Stomach (tissue), 8 donors: ENCODE measurements at regions not wholly inside any gene's neighbourhood (a gene's known extent, or its start where the extent isn't known, plus 50 kb on each side); places are given as distances from the start of the nearest gene placed in this dataset.
A peak's percentile ranks its signal among the peaks of the same experiment; 100 is the strongest.

ENCODE experiments used
- DNase-seq, 2 donors: peaks; one replicate each; pipeline versions ENCODE4 v3.0.0 to v3.0.0-alpha.2; 2013 to 2019
- H3K27ac ChIP-seq, 5 donors: fragments of 200-600 bp in 4 of 5; sonication (generic) in 4 of 5; one replicate each; pipeline ENCODE4 v1.5.1; 2013 to 2019; ENCODE audit warnings: mild to moderate bottlenecking in 1 of 5, moderate library complexity in 1 of 5
- H3K27me3 ChIP-seq, 3 donors: fragments of 200-600 bp; sonication (generic); one replicate each; pipeline ENCODE4 v1.5.1; 2017 to 2019; ENCODE audit warnings: mixed run types in 1 of 3
- H3K36me3 ChIP-seq, 4 donors: fragments of 200-600 bp; sonication (generic); 1 replicate in 3 of 4; 2 replicates in 1 of 4; pipeline ENCODE4 v1.5.1; 2016 to 2019
- H3K4me1 ChIP-seq, 4 donors: fragments of 200-600 bp; sonication (generic); one replicate each; pipeline ENCODE4 v1.5.1; 2016 to 2019
- H3K4me3 ChIP-seq, 4 donors: fragments of 200-600 bp; sonication (generic) in 3 of 4; one replicate each; pipeline ENCODE4 v1.5.1; 2016 to 2019; ENCODE audit warnings: mild to moderate bottlenecking in 1 of 4
- H3K9me3 ChIP-seq, 4 donors: fragments of 200-600 bp; sonication (generic); one replicate each; pipeline ENCODE4 v1.5.1; 2016 to 2019
- EP300 ChIP-seq: sonication (generic); formaldehyde crosslinking; IDR thresholded peaks from one replicate; pipeline ENCODE4 v1.6.1; 2017; ENCODE audit warnings: antibody characterized with exemption
- POLR2A ChIP-seq, 4 donors: fragments of 450-650 bp; IDR thresholded peaks; one replicate each; pipeline ENCODE4 v1.6.1; 2016; ENCODE audit warnings: antibody characterized with exemption in 4 of 4, control low read depth in 2 of 4, mild to moderate bottlenecking in 1 of 4, moderate library complexity in 1 of 4
- POLR2AphosphoS5 ChIP-seq, 3 donors: sonication (generic); formaldehyde crosslinking; IDR thresholded peaks; one replicate each; pipeline ENCODE4 v1.6.1; 2016; ENCODE audit warnings: antibody characterized with exemption in 3 of 3
- WGBS, 5 donors: extraction: QIAGEN DNeasy Blood & Tissue Kit in 3 of 5; methylation state at CpG; one replicate each; pipeline versions ENCODE4 v1.1.5 to v1.1.7; 2013 to 2018; 5-methylcytosine and 5-hydroxymethylcytosine counted together
- intact Hi-C: fragments of 100-400 bp; cut with DNase I; formaldehyde crosslinking; loops from one replicate; pipeline ENCODE4 v1.15.1; 2023; ENCODE audit warnings: low total_unique reads
- TF ChIP-seq, protein P1 (sequence below), 7 experiments: fragments of 450-650 bp in 4 of 7; fragments of 200-600 bp in 3 of 7; sonication (generic) in 3 of 7; IDR thresholded peaks; one replicate each; pipeline ENCODE4 v1.5.1; 2016 to 2019; ENCODE audit warnings: antibody characterized with exemption in 7 of 7, control low read depth in 2 of 7, mild to moderate bottlenecking in 1 of 7
- donor health status: healthy with polysubstance abuse.
- donor health status: Bipolar disorder and iron deficiency.
- donor health status: healthy.

GRCh38 chr18:10404168-10404567, 50.3 kb upstream of the APCDD1 start:
- intact Hi-C loops: no loop called here
- H3K27ac ChIP-seq: peak overlapping the region in 1 of 5 donors; percentile 17
- no peaks in the 10 kb centered on the region for H3K9me3 ChIP-seq
- no peaks in the 10 kb centered on the region for H3K36me3 ChIP-seq
- H3K27me3 ChIP-seq: no peaks in the 10 kb centered on the region
- TF ChIP-seq EP300: no peak
- no peak for TF ChIP-seq POLR2A (IDR thresholded peaks at IDR 0.05)
- TF ChIP-seq, protein P1, sequence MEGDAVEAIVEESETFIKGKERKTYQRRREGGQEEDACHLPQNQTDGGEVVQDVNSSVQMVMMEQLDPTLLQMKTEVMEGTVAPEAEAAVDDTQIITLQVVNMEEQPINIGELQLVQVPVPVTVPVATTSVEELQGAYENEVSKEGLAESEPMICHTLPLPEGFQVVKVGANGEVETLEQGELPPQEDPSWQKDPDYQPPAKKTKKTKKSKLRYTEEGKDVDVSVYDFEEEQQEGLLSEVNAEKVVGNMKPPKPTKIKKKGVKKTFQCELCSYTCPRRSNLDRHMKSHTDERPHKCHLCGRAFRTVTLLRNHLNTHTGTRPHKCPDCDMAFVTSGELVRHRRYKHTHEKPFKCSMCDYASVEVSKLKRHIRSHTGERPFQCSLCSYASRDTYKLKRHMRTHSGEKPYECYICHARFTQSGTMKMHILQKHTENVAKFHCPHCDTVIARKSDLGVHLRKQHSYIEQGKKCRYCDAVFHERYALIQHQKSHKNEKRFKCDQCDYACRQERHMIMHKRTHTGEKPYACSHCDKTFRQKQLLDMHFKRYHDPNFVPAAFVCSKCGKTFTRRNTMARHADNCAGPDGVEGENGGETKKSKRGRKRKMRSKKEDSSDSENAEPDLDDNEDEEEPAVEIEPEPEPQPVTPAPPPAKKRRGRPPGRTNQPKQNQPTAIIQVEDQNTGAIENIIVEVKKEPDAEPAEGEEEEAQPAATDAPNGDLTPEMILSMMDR (IDR thresholded peaks at IDR 0.05): no peak
- TF ChIP-seq POLR2AphosphoS5 (IDR thresholded peaks at IDR 0.05): no peak
- WGBS, 5 donors: 70 to 80% (median 74%) methylated on average over 9 of the region's 9 CpGs
- H3K4me1 ChIP-seq: peaks cover 0 to 37% (median 18%) of the 10 kb centered on the region in 4 donors
- no peak overlapping the region for H3K4me3 ChIP-seq
- DNase-seq: peak in 1 of 2 donors; percentile 18
